Sigmoid colon (tissue), 4 donors: ENCODE measurements at regions not wholly inside any gene's neighbourhood (a gene's known extent, or its start where the extent isn't known, plus 50 kb on each side); places are given as distances from the start of the nearest gene placed in this dataset.

Source experiments
- EP300 ChIP-seq, 4 donors: sonication (generic); formaldehyde crosslinking; IDR thresholded peaks; one replicate each; pipeline ENCODE4 v1.6.1; 2017; ENCODE audit warnings: antibody characterized with exemption in 4 of 4
- POLR2A ChIP-seq, 2 donors: fragments of 450-650 bp; IDR thresholded peaks; one replicate each; pipeline ENCODE4 v1.6.1; 2016; ENCODE audit warnings: antibody characterized with exemption in 2 of 2, mild to moderate bottlenecking in 2 of 2, moderate library complexity in 2 of 2
- POLR2AphosphoS5 ChIP-seq, 4 donors: sonication (generic); formaldehyde crosslinking; IDR thresholded peaks; one replicate each; pipeline ENCODE4 v1.6.1; 2017; ENCODE audit warnings: antibody characterized with exemption in 4 of 4
- TF ChIP-seq, protein P1 (sequence below), 4 experiments: fragments of 450-650 bp in 3 of 4; fragments of 200-600 bp in 1 of 4; IDR thresholded peaks; one replicate each; pipeline ENCODE4 v1.5.1; 2016 to 2019; ENCODE audit warnings: antibody characterized with exemption in 4 of 4, mild to moderate bottlenecking in 3 of 4, moderate library complexity in 2 of 4

DNA sequence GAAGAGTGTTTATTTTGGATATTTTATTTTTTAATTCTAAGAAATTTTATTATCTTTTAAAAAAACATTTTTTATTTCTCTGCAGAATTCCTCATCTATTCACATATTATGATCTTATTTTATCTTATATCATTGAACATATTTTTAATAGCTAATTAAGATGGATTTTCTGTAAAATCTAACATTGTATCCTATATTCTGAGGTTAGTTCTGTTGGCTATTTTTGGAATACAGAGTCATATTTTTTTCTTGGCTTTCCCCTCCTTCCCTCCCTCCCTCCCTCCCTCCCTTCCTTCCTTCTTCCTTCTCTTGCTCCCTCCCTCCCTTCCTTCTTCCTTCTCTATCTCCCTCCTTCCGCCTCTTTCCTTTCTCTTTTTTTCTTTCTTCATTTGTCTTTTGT lies 2326.6 kb upstream of the RAG2 start:
- TF ChIP-seq, protein P1, sequence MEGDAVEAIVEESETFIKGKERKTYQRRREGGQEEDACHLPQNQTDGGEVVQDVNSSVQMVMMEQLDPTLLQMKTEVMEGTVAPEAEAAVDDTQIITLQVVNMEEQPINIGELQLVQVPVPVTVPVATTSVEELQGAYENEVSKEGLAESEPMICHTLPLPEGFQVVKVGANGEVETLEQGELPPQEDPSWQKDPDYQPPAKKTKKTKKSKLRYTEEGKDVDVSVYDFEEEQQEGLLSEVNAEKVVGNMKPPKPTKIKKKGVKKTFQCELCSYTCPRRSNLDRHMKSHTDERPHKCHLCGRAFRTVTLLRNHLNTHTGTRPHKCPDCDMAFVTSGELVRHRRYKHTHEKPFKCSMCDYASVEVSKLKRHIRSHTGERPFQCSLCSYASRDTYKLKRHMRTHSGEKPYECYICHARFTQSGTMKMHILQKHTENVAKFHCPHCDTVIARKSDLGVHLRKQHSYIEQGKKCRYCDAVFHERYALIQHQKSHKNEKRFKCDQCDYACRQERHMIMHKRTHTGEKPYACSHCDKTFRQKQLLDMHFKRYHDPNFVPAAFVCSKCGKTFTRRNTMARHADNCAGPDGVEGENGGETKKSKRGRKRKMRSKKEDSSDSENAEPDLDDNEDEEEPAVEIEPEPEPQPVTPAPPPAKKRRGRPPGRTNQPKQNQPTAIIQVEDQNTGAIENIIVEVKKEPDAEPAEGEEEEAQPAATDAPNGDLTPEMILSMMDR (IDR thresholded peaks at IDR 0.05), result no peak
- TF ChIP-seq POLR2AphosphoS5 (IDR thresholded peaks at IDR 0.05) (no peak), POLR2A (IDR thresholded peaks at IDR 0.05) (no peak), EP300 (IDR thresholded peaks at IDR 0.05) (no peak)
